Astrocyte (in vitro differentiated cells and primary cell): ENCODE measurements at regions not wholly inside any gene's neighbourhood (a gene's known extent, or its start where the extent isn't known, plus 50 kb on each side); places are given as distances from the start of the nearest gene placed in this dataset.
"Not testable (repeated sequence)": the region's sequence is repeated elsewhere in the genome, so short reads cannot be mapped to it uniquely, and the experiment has no call there.

Experiments
- DNase-seq: peaks from one replicate; pipeline ENCODE4 v3.0.0-alpha.2; 2010; ENCODE audit warnings: low read depth
- FAIRE-seq: peaks from 2 replicates; lab custom pipeline; 2011; peaks lifted over from hg19 to GRCh38; lab: Jason Lieb, UNC
- H2AFZ ChIP-seq: 2 replicates; pipeline ENCODE4 v1.6.0; 2012; ENCODE audit warnings: low read depth, low read length, inconsistent platforms
- H3K27ac ChIP-seq: 2 replicates; pipeline ENCODE4 v1.5.1; 2011; ENCODE audit warnings: low read depth, low read length, inconsistent platforms
- H3K27me3 ChIP-seq: 2 replicates; pipeline ENCODE4 v1.6.0; 2011; ENCODE audit warnings: low read length, inconsistent platforms; ENCODE audit not compliant: insufficient read depth
- H3K36me3 ChIP-seq: 2 replicates; pipeline ENCODE4 v1.5.1; 2011; ENCODE audit warnings: low read length, inconsistent platforms; ENCODE audit not compliant: insufficient read depth
- H3K4me1 ChIP-seq: 2 replicates; pipeline ENCODE4 v1.5.1; 2011; ENCODE audit warnings: low read length, inconsistent platforms; ENCODE audit not compliant: insufficient read depth
- H3K4me2 ChIP-seq: 2 replicates; pipeline ENCODE4 v1.6.0; 2012; ENCODE audit warnings: low read length, inconsistent platforms
- H3K4me3 ChIP-seq: 2 replicates; pipeline ENCODE4 v1.5.1; 2011; ENCODE audit warnings: low read depth, mild to moderate bottlenecking, low read length, inconsistent platforms; ENCODE audit not compliant: insufficient read depth
- H3K79me2 ChIP-seq: 2 replicates; pipeline ENCODE4 v1.6.0; 2012; ENCODE audit warnings: mild to moderate bottlenecking, low read length, inconsistent platforms; ENCODE audit not compliant: insufficient read depth
- H3K9ac ChIP-seq: 2 replicates; pipeline ENCODE4 v1.6.0; 2012; ENCODE audit warnings: mild to moderate bottlenecking, low read length, inconsistent platforms
- H3K9me3 ChIP-seq: 2 replicates; pipeline ENCODE4 v1.5.1; 2012; ENCODE audit warnings: low read depth, mild to moderate bottlenecking, low read length, inconsistent platforms; ENCODE audit not compliant: insufficient read depth
- H4K20me1 ChIP-seq: 2 replicates; pipeline ENCODE4 v1.6.0; 2012; ENCODE audit warnings: low read length, inconsistent platforms; ENCODE audit not compliant: insufficient read depth
- H3K27ac Mint-ChIP-seq: one replicate; pipeline ENCODE4 v1.8.0; 2021; ENCODE audit warnings: mild to moderate bottlenecking, mixed read lengths; ENCODE audit not compliant: unreplicated experiment
- H3K27me3 Mint-ChIP-seq: one replicate; pipeline ENCODE4 v1.8.0; 2021; ENCODE audit warnings: low read depth, mixed read lengths; ENCODE audit not compliant: unreplicated experiment
- H3K36me3 Mint-ChIP-seq: one replicate; pipeline ENCODE4 v1.8.0; 2021; ENCODE audit warnings: low read depth, mixed read lengths; ENCODE audit not compliant: unreplicated experiment
- H3K4me1 Mint-ChIP-seq: one replicate; pipeline ENCODE4 v1.8.0; 2021; ENCODE audit warnings: low read depth, mixed read lengths; ENCODE audit not compliant: unreplicated experiment
- H3K4me3 Mint-ChIP-seq: one replicate; pipeline ENCODE4 v1.8.0; 2021; ENCODE audit warnings: mild to moderate bottlenecking, moderate library complexity, mixed read lengths; ENCODE audit not compliant: unreplicated experiment
- H3K9me3 Mint-ChIP-seq: one replicate; pipeline ENCODE4 v1.8.0; 2021; ENCODE audit warnings: mild to moderate bottlenecking, mixed read lengths; ENCODE audit not compliant: unreplicated experiment
- EZH2 ChIP-seq: IDR thresholded peaks from 2 replicates; pipeline ENCODE4 v1.6.1; 2012; ENCODE audit warnings: mild to moderate bottlenecking, low read length, inconsistent platforms; ENCODE audit not compliant: insufficient read depth
- TF ChIP-seq, protein P1 (sequence below): IDR thresholded peaks from 2 replicates; pipeline ENCODE4 v1.5.1; 2011; ENCODE audit warnings: low read depth, mild to moderate bottlenecking, inconsistent platforms, low read length, moderate library complexity; ENCODE audit not compliant: insufficient read depth

DNA sequence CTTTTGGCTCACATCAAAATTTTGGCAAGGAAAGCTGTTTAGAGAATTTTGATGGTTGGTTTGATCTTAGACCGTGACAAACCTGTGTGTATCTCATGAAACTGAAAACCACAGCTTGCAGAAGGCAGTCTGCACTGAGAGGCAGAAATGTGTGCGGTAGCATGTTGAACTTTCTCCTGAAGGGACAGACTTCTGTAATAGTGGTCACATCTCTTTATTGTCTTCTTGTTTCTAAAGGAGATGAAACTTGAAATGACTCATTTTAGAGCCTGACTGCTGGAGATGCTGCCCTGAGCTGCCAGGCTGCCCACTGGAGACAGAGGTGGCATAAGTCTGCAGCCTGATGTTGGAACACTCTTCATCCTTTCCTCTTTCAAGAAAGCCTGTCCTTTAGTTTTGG, 289.6 kb upstream of the SOX1 start:
- not testable (repeated sequence) for H2AFZ ChIP-seq, H3K36me3 Mint-ChIP-seq, DNase-seq, H3K4me1 Mint-ChIP-seq, H3K27me3 Mint-ChIP-seq, H3K4me3 ChIP-seq, H3K4me2 ChIP-seq, H4K20me1 ChIP-seq, H3K36me3 ChIP-seq, H3K27ac Mint-ChIP-seq, FAIRE-seq, H3K9me3 Mint-ChIP-seq, H3K4me3 Mint-ChIP-seq, H3K9ac ChIP-seq, H3K27me3 ChIP-seq, H3K79me2 ChIP-seq, H3K27ac ChIP-seq, H3K9me3 ChIP-seq, H3K4me1 ChIP-seq

DNA sequence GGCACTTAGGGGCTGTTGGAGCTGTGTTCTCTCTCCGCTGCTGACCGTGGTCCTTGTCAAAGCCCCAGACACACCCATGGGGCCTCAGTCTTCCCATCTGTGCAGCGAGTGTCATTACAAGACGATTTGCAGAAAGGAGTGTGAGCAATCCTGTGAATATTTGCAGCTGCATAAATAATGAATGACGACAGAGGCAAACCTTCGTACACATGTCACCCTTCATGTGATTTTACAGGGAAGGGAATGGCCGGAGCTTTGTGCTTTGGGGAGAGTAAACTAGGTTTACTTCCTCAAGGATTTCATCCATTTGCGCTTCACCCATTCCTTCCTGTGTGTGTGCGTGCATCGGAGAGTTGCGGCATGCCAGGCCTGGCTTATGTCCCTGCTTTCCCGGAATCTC, 285.6 kb upstream of the SOX1 start:
- H3K4me1 Mint-ChIP-seq, H3K36me3 ChIP-seq, H3K4me2 ChIP-seq, H3K9ac ChIP-seq, H3K79me2 ChIP-seq, H3K36me3 Mint-ChIP-seq, H3K9me3 ChIP-seq, H3K4me3 Mint-ChIP-seq, H3K27me3 ChIP-seq, H3K27ac Mint-ChIP-seq, H3K9me3 Mint-ChIP-seq, DNase-seq, FAIRE-seq, H3K4me3 ChIP-seq, H3K27ac ChIP-seq, H3K4me1 ChIP-seq, H3K27me3 Mint-ChIP-seq, H2AFZ ChIP-seq, H4K20me1 ChIP-seq: not testable (repeated sequence)

DNA sequence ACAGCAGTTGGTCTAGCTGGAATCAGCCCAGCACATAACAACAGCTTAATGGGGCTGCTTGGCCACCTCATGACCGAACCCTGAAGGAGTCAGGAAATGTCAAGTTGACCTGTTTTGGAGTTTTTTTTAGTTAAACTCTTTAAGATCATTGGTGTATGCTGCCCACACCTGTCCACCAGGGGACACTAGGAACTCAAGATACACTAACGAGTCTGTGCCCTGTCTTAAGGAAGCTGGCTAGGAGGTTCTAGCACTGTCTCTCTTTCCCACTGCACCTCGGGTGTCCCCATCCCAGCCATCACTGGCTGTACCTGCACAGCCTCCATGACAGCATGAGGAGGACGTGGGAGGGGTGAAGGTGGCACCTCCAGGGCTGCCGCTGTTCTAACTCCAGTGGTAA, 279.6 kb upstream of the SOX1 start:
- H3K79me2 ChIP-seq, H3K36me3 Mint-ChIP-seq, H3K27ac ChIP-seq, H3K9me3 Mint-ChIP-seq, H3K4me2 ChIP-seq, H3K4me1 ChIP-seq, H3K36me3 ChIP-seq, H2AFZ ChIP-seq, H3K9ac ChIP-seq, H4K20me1 ChIP-seq, DNase-seq, FAIRE-seq, H3K27me3 ChIP-seq, H3K4me3 Mint-ChIP-seq, H3K4me3 ChIP-seq, H3K4me1 Mint-ChIP-seq, H3K27ac Mint-ChIP-seq, H3K27me3 Mint-ChIP-seq: not testable (repeated sequence)
- peaks cover 15% of the 10 kb centered on the region for H3K9me3 ChIP-seq

DNA sequence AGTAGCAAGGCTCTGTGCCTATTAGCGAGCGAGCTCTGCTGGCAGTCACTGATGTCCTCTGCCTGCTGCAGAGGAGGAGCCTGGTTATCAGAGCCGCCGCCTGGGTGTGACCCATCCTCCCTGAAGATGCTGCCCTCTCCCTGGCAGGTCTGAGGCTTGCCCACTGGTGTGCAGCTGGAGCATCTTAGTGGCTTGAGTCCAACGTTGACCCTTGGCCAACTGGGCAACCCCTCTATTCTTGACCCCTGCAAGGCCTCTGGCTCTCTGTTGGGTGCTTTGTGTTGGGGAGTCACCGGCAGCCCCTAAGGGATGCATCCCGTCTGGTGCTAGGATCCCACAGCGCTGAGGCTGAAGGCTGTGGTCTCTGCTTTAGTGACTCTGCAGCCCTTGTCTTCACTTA, 277.9 kb upstream of the SOX1 start:
- peaks cover 7% of the 10 kb centered on the region for H3K27me3 Mint-ChIP-seq
- H3K36me3 Mint-ChIP-seq = no peaks in the 10 kb centered on the region
- H3K9me3 ChIP-seq = peaks cover 15% of the 10 kb centered on the region
- no peak overlapping the region for H3K27ac Mint-ChIP-seq
- H3K9ac ChIP-seq = no peak overlapping the region
- no peaks in the 10 kb centered on the region for H3K9me3 Mint-ChIP-seq
- no peak overlapping the region for H2AFZ ChIP-seq
- H3K27me3 ChIP-seq = no peaks in the 10 kb centered on the region
- no peaks in the 10 kb centered on the region for H4K20me1 ChIP-seq
- TF ChIP-seq, protein P1, sequence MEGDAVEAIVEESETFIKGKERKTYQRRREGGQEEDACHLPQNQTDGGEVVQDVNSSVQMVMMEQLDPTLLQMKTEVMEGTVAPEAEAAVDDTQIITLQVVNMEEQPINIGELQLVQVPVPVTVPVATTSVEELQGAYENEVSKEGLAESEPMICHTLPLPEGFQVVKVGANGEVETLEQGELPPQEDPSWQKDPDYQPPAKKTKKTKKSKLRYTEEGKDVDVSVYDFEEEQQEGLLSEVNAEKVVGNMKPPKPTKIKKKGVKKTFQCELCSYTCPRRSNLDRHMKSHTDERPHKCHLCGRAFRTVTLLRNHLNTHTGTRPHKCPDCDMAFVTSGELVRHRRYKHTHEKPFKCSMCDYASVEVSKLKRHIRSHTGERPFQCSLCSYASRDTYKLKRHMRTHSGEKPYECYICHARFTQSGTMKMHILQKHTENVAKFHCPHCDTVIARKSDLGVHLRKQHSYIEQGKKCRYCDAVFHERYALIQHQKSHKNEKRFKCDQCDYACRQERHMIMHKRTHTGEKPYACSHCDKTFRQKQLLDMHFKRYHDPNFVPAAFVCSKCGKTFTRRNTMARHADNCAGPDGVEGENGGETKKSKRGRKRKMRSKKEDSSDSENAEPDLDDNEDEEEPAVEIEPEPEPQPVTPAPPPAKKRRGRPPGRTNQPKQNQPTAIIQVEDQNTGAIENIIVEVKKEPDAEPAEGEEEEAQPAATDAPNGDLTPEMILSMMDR = no peak
- TF ChIP-seq EZH2 = no peak
- no peaks in the 10 kb centered on the region for H3K79me2 ChIP-seq
- H3K36me3 ChIP-seq = no peaks in the 10 kb centered on the region
- no peak for DNase-seq
- no peak for FAIRE-seq
- no peak overlapping the region for H3K27ac ChIP-seq
- no peaks in the 10 kb centered on the region for H3K4me1 ChIP-seq
- H3K4me3 Mint-ChIP-seq = no peak overlapping the region
- no peaks in the 10 kb centered on the region for H3K4me1 Mint-ChIP-seq
- no peak overlapping the region for H3K4me3 ChIP-seq
- H3K4me2 ChIP-seq = no peak overlapping the region
